Ovary (tissue), 3 donors: ENCODE measurements at regions not wholly inside any gene's neighbourhood (a gene's known extent, or its start where the extent isn't known, plus 50 kb on each side); places are given as distances from the start of the nearest gene placed in this dataset.

Experiments used
- POLR2A ChIP-seq: fragments of 450-650 bp; IDR thresholded peaks from one replicate; pipeline ENCODE4 v1.6.1; 2017; ENCODE audit warnings: antibody characterized with exemption, mild to moderate bottlenecking, moderate library complexity
- TF ChIP-seq, protein P1 (sequence below), 3 donors: fragments of 450-650 bp in 2 of 3; fragments of 200-600 bp in 1 of 3; IDR thresholded peaks; one replicate each; pipeline versions ENCODE4 v1.5.1 to v1.8.0; 2016 to 2022; ENCODE audit warnings: antibody characterized with exemption in 3 of 3, mild to moderate bottlenecking in 1 of 3
- donor health status: DM: no; HTN: no; CAD: no.

DNA sequence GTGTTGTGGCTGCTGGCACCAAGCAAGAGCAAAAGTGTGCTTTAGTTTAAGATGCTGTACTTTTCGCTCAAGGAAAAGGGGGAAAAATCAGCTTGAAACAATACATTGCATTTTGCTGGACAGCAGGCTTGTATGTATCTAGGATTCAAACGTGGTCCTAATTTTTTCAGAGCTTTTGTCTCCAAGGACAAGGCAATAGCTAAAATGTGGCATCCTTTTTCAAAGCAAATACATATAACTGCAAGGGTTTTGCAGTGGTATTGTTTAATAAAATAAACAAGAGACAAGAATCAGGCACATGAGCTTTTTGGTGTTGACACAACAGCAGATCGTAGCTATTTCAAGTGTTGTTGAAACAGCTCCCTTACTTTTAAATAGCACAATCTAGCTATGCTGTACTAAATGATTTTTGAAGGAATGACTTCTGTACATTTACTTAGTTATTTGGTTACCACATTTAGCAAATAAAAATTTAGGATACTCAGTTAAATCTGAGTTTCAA lies 137.0 kb upstream of the HEY2 start:
- TF ChIP-seq, protein P1, sequence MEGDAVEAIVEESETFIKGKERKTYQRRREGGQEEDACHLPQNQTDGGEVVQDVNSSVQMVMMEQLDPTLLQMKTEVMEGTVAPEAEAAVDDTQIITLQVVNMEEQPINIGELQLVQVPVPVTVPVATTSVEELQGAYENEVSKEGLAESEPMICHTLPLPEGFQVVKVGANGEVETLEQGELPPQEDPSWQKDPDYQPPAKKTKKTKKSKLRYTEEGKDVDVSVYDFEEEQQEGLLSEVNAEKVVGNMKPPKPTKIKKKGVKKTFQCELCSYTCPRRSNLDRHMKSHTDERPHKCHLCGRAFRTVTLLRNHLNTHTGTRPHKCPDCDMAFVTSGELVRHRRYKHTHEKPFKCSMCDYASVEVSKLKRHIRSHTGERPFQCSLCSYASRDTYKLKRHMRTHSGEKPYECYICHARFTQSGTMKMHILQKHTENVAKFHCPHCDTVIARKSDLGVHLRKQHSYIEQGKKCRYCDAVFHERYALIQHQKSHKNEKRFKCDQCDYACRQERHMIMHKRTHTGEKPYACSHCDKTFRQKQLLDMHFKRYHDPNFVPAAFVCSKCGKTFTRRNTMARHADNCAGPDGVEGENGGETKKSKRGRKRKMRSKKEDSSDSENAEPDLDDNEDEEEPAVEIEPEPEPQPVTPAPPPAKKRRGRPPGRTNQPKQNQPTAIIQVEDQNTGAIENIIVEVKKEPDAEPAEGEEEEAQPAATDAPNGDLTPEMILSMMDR (IDR thresholded peaks at IDR 0.05): no peak
- TF ChIP-seq POLR2A: no peak
